HG03575 (cell line): ENCODE measurements at regions not wholly inside any gene's neighbourhood (a gene's known extent, or its start where the extent isn't known, plus 50 kb on each side); places are given as distances from the start of the nearest gene placed in this dataset.
"Not testable (repeated sequence)": the region's sequence is repeated elsewhere in the genome, so short reads cannot be mapped to it uniquely, and the experiment has no call there.

Experiments used
- ATAC-seq: cut with Tn5 transposase; IDR thresholded peaks from one replicate; pipeline ENCODE4 v1.9.1; 2021; ENCODE audit not compliant: unreplicated experiment, insufficient number of reproducible peaks, low FRiP score; ENCODE audit errors: extremely low read depth

DNA sequence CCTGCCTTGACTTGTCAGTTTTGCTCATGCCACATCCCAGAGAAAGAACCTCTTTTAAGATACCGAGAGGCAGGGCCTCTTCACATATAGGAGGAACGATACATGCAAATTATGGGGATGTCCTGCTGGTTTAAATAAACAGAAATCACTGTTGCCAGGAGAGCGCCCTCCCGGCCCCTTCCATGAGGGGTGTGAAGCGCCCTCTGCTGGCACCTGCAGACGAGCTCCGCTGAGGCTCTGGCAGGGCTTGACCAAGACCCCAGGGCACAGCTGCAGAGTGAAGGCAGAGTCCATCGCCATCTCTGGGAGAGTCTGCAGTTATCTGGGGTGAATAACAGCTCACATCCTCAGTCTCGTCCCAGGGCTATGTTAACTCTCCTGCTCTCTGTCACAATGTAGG lies 468.8 kb downstream of the RPIA start:
- ATAC-seq, result not testable (repeated sequence)

DNA sequence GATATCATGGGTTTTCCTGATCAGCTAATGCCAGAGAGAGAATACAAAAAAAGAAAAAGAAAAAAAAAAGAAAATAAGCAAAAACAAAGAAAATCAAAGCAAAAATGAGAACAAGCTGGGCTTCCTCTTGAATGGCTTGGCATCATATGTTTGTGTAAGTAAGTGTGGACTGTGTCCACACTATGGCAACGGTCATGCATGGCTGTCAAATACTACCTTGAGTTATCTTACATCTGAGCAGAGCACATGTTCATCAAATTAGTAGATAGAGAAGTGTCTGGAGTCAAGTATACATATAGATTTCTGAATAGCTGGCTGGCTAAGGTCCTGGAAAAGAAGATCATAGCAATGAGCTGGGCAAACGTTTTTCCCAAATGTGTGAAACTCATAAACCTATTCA lies 470.2 kb downstream of the RPIA start:
- ATAC-seq, result not testable (repeated sequence)

DNA sequence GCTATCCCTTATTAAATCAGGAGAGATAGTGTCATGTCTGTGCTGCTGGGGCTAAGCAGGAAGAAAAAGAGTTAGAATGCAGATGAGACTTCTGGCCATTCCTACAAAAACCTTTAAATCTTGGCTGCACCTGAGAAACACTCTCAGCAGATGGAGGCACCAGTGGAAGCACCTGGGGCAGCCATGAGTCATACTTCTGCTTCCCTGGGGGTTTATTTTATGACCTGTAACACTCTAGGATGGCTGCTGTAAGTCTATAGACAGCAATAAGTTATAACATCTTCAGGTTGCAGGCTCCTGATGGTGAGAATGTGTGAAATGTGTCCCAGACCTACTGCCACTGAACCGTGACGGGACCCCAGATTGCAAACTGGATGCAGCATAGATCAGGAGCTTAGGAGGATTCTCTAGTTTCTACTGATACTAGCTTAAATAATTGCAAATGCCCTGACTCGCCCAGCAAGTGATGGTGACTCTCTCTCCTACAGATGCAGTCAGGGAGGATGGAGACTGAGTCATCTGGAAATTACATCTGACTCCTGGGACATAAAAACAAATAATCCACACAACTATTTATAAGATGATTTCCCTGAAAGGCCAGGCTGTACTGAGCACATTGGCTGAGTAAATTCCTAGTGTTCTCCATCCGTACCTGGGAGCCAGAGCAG lies 479.2 kb downstream of the RPIA start:
- ATAC-seq, result not testable (repeated sequence)

DNA sequence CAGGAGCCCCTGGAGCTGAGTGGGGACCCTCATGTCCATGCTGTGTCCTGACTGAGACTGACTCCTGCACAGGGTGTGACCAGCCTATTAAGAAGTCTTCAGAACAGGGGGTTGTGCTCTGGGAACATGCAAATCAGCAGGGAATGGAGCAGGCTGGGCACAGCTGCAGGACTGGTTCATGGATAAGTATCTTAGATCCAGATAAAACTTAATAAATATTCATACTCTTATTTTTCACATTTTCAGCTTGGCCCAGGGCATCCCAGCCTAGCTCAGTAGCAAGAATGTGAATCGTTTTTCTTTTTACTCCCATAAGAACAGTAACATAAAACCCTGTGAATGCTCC lies 479.7 kb downstream of the RPIA start:
- ATAC-seq, result not testable (repeated sequence)

DNA sequence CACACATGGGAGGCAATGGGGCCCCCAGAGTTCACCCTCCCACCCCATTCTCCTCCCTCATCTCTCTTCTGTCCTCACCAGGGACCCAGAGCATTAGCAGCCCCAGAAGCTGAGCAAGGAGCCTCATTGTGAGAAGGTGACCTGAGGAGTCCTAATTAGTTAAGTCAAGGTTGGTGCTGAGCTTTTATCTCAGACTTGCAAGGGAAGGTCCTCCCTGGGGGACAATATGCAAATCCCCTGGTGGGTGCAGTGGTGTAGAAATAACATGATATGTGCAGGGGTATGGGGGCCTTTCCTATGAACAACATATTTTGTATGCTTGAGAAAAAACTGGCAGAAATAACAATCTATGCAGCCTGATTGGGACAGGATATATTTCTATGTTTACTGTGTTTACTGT lies 485.5 kb downstream of the RPIA start:
- ATAC-seq, result not testable (repeated sequence)

DNA sequence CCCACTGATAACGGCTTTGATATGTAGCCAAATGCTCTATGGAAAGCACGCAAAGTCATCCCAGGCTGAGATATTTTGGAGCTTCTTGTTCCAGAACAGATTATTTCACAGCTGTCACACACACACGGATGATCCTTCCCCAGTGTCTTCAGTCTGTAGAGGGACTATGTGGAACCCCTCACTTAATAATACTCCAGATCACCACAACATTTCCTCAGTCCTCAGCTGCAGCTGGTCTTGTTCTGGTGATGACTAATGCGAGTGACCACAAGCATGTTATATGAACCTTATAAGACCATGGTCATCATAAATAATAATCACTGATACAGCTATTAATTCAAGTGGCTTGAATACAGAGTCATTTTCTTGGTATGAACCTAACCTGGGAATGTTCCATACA lies 490.7 kb downstream of the RPIA start:
- ATAC-seq, result not testable (repeated sequence)

GRCh38 chr2:89184746-89185145 lies 493.3 kb downstream of the RPIA start:
- ATAC-seq, result not testable (repeated sequence)

DNA sequence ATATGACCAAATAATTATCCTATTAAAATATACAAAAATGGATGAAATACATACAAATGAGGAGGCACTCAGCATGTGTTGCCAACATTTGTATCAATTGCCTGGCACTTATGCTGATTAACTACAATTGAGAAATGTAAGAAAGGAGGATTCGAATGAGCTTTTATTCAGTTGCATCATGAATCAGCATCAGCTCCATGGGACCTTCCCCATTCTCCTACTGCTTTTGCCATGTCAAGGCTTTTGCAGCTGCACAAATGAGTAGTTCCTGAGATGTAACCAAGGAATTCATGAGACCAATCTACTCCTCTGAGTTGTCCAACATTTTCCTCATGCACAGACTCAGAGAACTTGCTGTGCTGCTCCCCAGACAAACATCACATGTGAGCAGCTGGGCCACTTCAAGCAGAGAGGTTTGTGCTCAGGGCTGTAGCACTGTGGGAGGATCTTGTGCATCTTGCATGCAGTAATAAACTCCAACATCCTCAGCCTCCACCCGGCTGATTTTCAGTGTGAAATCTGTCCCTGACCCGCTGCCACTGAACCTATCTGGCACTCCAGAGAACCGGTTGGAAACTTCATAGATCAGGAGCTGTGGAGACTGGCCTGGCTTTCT lies 504.3 kb downstream of the RPIA start:
- ATAC-seq, result not testable (repeated sequence)

- ATAC-seq, result not testable (repeated sequence)
Measured at GRCh38 chr2:89196719-89197118, 505.2 kb downstream of the RPIA start.

DNA sequence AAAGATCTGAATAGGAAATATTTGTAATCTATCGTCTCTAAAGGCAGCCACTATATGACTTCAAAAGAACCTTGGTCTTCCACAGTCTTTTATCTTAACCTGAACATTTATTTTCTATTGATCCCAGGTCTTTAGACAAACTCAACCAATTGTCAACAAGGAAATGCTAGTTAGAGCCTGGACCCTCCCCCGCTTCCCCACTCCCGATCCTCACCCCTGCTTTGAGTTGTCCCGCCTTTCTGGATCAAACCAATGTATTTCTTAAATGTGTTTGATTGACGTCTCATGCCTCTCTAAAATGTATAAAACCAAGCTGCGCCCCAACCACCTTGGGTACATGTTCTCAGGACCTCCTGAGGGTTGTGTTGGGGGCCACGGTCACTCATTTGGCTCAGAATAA lies 506.6 kb downstream of the RPIA start:
- ATAC-seq, result not testable (repeated sequence)

DNA sequence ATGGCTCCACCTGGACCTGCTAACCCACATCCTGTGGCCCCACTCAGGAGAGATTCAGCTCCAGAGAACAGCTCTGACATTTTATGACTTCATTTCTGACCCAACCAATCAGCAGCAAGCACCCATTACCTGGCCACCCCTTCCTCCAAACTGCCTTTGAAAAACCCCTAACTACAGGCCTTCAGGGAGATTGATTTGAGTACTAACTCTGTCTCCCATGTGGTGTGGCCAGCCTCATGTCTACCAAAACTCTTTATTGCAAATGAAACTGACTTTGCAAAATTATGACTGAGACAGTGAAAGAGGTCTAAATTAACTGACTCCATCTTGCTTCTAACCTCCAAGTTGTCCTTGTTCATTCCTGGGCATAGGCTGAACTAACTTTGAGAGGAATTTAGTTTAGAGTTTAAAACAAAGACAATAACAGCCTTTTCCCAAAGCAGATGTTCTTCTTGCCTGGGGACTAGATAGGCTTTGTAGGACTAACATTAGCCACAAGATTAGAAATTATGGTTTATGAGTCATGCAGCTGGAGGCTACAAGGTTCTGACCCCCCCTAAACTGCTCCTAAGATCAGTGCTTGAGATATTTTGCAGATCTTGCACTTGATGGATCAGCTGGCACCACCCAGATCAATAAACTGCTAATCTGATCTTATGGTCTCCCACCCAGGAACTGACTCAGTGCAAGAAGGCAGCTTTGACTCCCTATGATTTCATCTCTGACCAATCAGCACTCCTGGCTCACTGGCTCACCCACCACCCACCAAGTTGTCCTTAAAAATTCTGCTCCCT lies 508.2 kb downstream of the RPIA start:
- not testable (repeated sequence) for ATAC-seq

DNA sequence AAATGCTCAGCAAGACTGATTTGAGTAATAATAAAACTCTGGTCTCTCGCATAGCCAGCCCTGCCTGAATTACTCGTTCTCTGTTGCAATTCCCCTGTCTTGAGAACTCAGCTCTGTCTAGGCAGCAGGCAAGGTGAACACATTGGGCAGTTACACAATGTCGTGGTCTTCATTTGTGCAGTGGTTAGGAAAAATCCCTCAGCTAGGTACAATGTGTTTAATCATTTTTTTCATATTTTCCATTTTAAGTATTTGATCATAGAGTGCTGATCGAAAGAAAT lies 508.7 kb downstream of the RPIA start:
- not testable (repeated sequence) for ATAC-seq

GRCh38 chr2:89202518-89202917 lies 511.0 kb downstream of the RPIA start:
- ATAC-seq, result not testable (repeated sequence)

DNA sequence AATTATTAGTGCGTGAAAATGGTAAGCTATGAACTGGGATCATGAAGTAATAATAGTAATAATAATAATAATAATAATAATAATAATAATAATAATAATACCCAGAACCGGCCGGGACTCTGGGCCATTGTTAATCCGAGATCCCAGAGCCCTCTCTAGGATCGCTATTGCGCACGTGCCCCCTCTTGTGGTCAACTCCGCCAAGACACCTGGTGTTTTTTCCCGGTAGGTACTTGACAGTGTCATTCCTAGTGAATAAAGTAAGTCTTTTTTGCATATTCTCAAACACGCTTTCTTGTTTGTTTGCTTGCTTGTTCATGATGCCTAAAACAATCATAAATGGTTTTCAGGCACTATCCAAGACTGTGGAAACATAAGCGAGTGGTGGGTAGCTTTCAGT lies 513.7 kb downstream of the RPIA start:
- not testable (repeated sequence) for ATAC-seq

DNA sequence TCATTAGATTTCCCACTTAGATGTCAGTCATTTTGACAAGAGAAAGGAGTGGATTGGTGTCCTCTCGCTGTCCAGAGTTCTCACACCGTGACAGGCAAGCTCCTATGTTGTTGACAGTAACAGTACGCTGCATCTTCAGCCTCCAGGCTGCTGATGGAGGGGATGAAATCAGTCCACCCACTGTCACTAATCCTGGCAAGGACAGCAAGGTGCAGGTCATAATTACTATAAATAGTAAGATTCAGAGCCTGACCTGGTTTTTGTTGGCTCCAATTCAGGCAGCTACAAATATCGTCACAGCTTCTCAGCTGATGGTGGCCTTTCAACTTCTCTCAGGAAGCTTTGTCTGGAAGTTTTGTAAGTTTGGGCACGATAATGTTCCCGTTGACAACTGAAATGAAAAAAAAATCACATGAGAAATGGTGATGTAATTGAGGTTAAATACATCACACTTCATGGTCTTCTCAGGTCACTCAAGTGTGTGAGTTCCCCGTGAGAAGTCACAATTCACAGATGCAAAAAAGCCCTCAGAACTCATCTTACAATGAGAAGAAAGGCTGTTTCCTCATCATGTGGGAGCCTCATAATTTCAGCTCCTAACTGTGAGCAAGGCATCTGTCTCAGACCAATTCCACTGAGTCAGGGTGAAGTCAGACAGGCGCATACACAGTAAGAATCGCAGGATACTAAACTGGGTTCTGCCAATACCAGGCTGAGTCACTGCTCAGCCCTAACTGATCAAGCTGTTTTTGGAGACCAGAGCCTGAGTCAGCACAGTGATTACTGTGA lies 516.9 kb downstream of the RPIA start:
- not testable (repeated sequence) for ATAC-seq

GRCh38 chr2:89213151-89213550 lies 521.7 kb downstream of the RPIA start:
- ATAC-seq, result not testable (repeated sequence)

GRCh38 chr2:89213811-89214210 lies 522.3 kb downstream of the RPIA start:
- ATAC-seq, result not testable (repeated sequence)

DNA sequence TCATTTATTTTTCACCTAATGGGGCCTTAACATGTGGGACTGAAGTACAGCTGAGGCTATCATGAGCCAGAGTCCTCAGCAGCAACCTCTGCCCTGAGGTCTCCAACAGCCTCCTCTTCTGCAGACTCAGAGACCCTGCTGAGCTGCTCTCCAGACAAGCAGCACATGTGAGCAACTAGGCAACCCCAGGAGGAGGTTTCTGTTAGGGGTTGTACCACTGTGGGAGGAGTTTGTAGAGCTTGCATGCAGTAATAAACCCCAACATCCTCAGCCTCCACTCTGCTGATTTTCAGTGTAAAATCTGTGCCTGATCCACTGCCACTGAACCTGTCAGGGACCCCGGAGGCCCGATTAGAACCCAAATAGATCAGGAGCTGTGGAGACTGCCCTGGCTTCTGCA lies 530.0 kb downstream of the RPIA start:
- ATAC-seq, result not testable (repeated sequence)

DNA sequence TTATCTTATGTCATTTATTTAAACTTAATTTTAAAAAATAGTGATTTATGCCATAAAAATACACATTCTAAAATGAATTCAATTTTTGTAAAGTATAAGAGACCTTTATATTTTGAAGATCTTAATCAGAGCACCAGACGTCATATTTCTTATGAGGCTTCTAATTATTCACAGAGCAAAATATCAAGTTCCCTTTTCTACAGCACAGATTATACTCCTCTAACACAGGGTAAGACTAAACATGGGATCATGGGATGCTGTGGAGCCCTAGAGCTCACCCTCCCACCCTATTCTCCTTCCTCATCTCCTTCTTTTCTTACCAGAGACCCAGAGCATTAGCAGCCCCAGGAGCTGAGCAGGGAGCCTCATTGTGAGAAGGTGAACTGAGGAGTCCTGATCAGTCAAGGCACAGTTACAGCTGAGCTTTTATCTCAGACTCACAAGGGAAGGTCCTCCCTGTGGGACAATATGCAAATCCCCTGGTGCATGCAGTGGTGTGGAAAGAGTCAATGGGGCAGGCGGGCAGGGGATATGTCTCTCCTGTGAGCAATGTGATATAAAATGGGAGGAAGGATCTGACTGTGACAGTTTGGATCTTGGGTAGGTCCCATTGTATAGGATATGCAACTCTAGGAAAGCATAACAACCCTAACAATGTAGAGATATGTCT lies 530.7 kb downstream of the RPIA start:
- not testable (repeated sequence) for ATAC-seq
